Osteocyte (in vitro differentiated cells): ENCODE measurements at regions not wholly inside any gene's neighbourhood (a gene's known extent, or its start where the extent isn't known, plus 50 kb on each side); places are given as distances from the start of the nearest gene placed in this dataset.

Experiments
- DNase-seq: peaks from one replicate; pipeline ENCODE4 v3.0.0; 2021; ENCODE audit warnings: mixed read lengths; ENCODE audit not compliant: unreplicated experiment; ENCODE audit errors: extremely low spot score
- H3K27ac Mint-ChIP-seq: one replicate; pipeline ENCODE4 v1.8.0; 2021; ENCODE audit warnings: mild to moderate bottlenecking, mixed read lengths; ENCODE audit not compliant: unreplicated experiment
- H3K27me3 Mint-ChIP-seq: one replicate; pipeline ENCODE4 v1.8.0; 2021; ENCODE audit warnings: mixed read lengths; ENCODE audit not compliant: unreplicated experiment
- H3K36me3 Mint-ChIP-seq: one replicate; pipeline ENCODE4 v1.8.0; 2021; ENCODE audit warnings: mixed read lengths; ENCODE audit not compliant: unreplicated experiment
- H3K4me1 Mint-ChIP-seq: one replicate; pipeline ENCODE4 v1.8.0; 2021; ENCODE audit warnings: mixed read lengths; ENCODE audit not compliant: unreplicated experiment
- H3K4me3 Mint-ChIP-seq: one replicate; pipeline ENCODE4 v1.8.0; 2021; ENCODE audit warnings: mild to moderate bottlenecking, moderate library complexity, mixed read lengths; ENCODE audit not compliant: unreplicated experiment
- H3K9me3 Mint-ChIP-seq: one replicate; pipeline ENCODE4 v1.8.0; 2021; ENCODE audit warnings: mixed read lengths; ENCODE audit not compliant: unreplicated experiment
- CTCF ChIP-seq: fragments of 200-600 bp; sonication (generic); IDR thresholded peaks from 2 replicates; pipeline ENCODE4 v1.5.0; 2021; ENCODE audit warnings: antibody characterized with exemption, mild to moderate bottlenecking, moderate library complexity

GRCh38 chr3:168973897-168974296, 689.6 kb downstream of the MECOM start:
- Mint-ChIP-seq H3K4me1 (peaks cover 12% of the 10 kb centered on the region), H3K9me3 (no peaks in the 10 kb centered on the region)
- no peak for TF ChIP-seq CTCF

GRCh38 chr3:168973206-168973605, 690.3 kb downstream of the MECOM start:
- Mint-ChIP-seq H3K4me3 (no peak overlapping the region), H3K36me3 (no peaks in the 10 kb centered on the region), H3K4me1 (peaks cover 13% of the 10 kb centered on the region), H3K27me3 (peaks cover 12% of the 10 kb centered on the region), H3K27ac (no peak overlapping the region), H3K9me3 (no peaks in the 10 kb centered on the region)
- TF ChIP-seq CTCF: no peak
- DNase-seq: no peak

More at GRCh38 chr3:168973897-168974296, 689.6 kb downstream of the MECOM start:
- H3K4me3 Mint-ChIP-seq: no peak overlapping the region
- no peak overlapping the region for H3K27ac Mint-ChIP-seq
- no peak for DNase-seq
- H3K36me3 Mint-ChIP-seq: no peaks in the 10 kb centered on the region
- peaks cover 8% of the 10 kb centered on the region for H3K27me3 Mint-ChIP-seq

GRCh38 chr3:168968609-168969008, 694.9 kb downstream of the MECOM start:
- TF ChIP-seq CTCF: no peak
- peaks cover 4% of the 10 kb centered on the region for H3K4me1 Mint-ChIP-seq
- no peaks in the 10 kb centered on the region for H3K36me3 Mint-ChIP-seq
- no peaks in the 10 kb centered on the region for H3K9me3 Mint-ChIP-seq
- no peak for DNase-seq
- peaks cover 14% of the 10 kb centered on the region for H3K27me3 Mint-ChIP-seq
- no peak overlapping the region for H3K4me3 Mint-ChIP-seq
- no peak overlapping the region for H3K27ac Mint-ChIP-seq

GRCh38 chr3:168964736-168965135, 698.8 kb downstream of the MECOM start:
- DNase-seq: no peak
- no peaks in the 10 kb centered on the region for H3K9me3 Mint-ChIP-seq
- TF ChIP-seq CTCF: no peak
- H3K36me3 Mint-ChIP-seq: no peaks in the 10 kb centered on the region
- H3K27me3 Mint-ChIP-seq: peaks cover 17% of the 10 kb centered on the region
- peaks cover 4% of the 10 kb centered on the region for H3K4me1 Mint-ChIP-seq
- no peak overlapping the region for H3K4me3 Mint-ChIP-seq
- no peak overlapping the region for H3K27ac Mint-ChIP-seq

GRCh38 chr3:168961271-168961670, 702.2 kb downstream of the MECOM start:
- no peaks in the 10 kb centered on the region for H3K9me3 Mint-ChIP-seq

More at GRCh38 chr3:168961271-168961670, 702.2 kb downstream of the MECOM start:
- H3K27ac Mint-ChIP-seq: no peak overlapping the region
- peaks cover 16% of the 10 kb centered on the region for H3K27me3 Mint-ChIP-seq
- H3K4me3 Mint-ChIP-seq: no peak overlapping the region
- no peaks in the 10 kb centered on the region for H3K4me1 Mint-ChIP-seq
- DNase-seq: no peak
- no peak for TF ChIP-seq CTCF
- H3K36me3 Mint-ChIP-seq: no peaks in the 10 kb centered on the region
